ENCODE measurements at regions not wholly inside any gene's neighbourhood (a gene's known extent, or its start where the extent isn't known, plus 50 kb on each side); places are given as distances from the start of the nearest gene placed in this dataset.

GRCh38 chr3:14322001-14322400, 80.4 kb upstream of the SLC6A6 start:
- TF ChIP-seq CTCF (IDR thresholded peaks at IDR 0.05; ENCODE audit: low read length) (no peak), EZH2 (IDR thresholded peaks at IDR 0.05; ENCODE audit: borderline replicate concordance, low read length) (no peak)
